GM18867 (cell line): ENCODE measurements at regions not wholly inside any gene's neighbourhood (a gene's known extent, or its start where the extent isn't known, plus 50 kb on each side); places are given as distances from the start of the nearest gene placed in this dataset.
"Not testable (repeated sequence)": the region's sequence is repeated elsewhere in the genome, so short reads cannot be mapped to it uniquely, and the experiment has no call there.

Experiments used
- ATAC-seq: cut with Tn5 transposase; IDR thresholded peaks from one replicate; pipeline ENCODE4 v1.9.1; 2021; ENCODE audit warnings: mild to moderate bottlenecking, moderate library complexity; ENCODE audit not compliant: unreplicated experiment

DNA sequence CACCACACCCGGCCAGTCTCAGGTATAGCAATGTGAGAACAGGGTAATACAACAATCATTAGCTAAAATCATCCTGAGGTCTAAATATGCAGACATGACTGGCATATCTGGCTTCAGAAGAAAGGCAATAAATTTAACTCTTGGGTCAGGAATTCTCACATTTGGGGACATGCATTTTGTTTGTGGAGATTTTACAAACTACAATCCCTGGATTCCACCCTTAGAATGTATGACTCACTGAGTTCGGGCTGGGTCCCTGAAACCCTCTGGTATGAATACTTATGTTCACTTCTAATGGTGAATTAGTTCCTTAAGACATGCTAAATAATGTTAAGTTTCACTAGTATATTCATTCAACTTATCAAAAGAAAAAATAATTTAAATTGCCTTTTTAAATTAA, 98.9 kb upstream of the HMGA2 start:
- no peak for ATAC-seq

- ATAC-seq: no peak
These were observed 95.8 kb upstream of the HMGA2 start for GRCh38 chr12:65728455-65728847.

DNA sequence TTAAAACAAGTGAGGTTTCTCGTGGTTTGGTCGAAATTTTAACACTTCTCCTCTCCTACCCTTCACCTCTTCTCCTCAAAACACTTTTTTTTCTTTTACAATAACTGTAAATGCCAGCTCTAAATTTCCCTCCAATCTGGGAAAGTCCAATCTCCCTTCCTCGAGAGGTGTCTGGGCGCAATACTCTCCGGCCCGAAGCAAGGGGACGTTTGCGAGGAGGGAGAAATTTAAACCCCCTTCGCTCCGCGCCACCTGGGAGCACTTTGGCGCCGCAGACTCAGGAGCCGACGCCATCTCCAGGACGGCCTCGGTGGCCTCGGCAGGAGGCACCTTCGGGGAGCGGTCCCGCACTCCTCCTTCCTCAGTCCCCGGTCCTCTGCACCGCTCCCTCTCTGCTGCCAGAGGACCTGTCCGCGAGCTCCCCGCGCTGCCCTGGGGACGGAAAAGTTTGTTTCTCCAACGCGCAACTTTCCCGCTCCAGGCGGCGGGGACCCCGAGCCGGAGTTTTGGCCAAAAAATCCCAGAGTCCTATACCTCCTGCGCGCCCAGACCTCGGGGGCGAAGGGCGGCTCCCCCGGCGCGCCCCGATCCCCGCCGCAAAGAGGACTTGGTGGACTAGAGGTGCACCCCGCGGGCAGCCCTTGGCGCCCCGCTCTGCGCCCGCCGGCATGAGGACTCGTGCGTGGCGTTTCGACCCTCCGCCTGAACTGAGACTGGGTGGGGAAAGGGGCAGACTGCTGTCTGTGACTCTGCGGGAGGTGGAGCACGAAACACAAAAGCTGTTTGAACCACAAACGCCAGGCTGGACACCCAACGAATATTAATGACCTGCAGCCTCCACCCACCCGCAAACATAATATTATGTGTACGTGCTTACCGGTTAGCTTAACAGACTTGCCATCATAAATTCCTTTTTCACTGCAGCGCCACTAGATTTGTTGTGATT, 95.2 kb upstream of the HMGA2 start:
- no peak for ATAC-seq

DNA sequence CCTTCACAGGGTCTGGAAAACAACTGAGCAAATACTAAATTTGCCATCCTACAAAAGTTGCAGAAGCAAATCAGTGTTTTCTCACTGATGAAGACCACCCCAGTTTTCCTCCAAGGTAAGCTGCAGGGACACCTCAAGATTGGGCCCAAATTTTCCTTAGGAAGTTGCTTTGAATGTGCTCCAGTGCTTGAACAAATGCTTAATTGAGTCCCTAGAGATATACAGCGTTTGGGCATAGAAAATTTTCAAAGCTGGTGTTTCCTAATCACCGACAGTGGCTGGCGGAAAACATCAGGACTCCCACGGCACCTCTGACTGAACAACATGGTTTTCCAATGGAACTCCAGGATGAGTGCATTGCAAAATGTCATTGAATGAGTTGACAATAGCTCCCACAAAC, 92.5 kb upstream of the HMGA2 start:
- ATAC-seq: no peak

DNA sequence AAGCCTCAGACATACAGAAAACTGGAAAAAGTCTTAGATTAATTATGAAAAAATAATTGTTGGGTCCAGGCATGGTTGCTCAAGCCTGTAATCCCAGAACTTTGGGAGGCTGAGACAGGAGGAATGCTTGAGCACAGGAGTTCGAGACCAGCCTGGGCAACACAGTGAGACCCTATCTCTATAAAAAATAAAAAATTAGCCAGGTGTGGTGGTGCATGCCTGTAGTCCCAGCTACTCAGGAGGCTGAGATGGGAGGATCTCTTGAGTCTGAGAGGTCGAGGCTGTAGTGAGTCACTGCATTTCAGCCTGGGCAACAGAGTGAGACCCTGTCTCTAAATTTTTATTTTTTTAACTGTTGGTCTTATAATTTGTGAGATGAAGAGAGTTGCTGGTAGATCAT, 90.6 kb upstream of the HMGA2 start:
- ATAC-seq: not testable (repeated sequence)

GRCh38 chr12:65734226-65734625, 90.1 kb upstream of the HMGA2 start:
- ATAC-seq: no peak

- no peak for ATAC-seq
These were observed 84.7 kb upstream of the HMGA2 start for GRCh38 chr12:65739606-65740005.

GRCh38 chr12:65740506-65740872, 83.8 kb upstream of the HMGA2 start:
- no peak for ATAC-seq

DNA sequence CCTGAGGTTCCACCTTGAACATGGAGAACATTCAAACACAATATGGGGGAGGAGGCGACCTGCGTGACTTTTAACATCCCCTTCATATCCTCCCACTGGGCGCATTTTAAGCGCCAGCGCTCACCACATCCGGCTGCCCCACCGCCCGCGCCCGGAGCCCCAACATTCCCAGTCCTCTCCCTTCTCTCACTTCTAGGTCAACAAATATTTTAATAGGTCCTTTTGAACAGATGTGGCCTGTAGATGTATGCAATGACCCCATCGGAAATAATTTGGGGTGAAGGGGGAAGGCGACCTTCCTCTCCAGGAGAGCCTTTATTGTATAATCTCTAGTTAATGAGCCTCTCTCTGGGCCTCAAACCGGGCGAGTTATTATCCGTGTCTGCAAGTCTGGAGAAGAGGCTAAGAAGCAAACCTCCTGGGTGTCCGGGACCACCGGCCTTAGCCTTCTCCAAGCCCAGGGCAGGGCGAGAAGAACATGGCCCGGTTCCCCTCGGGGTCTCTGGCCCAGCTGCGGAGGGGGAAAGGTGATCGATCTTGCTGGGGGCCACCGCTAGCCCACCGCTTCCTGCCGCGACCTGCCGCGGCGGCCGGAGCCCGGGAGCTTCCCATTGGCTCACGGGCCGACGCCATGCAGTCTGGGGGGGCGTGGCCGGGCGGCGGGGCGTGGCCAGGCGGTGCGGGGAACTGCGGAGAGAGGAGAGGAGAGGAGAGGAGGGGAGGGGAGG, 83.2 kb upstream of the HMGA2 start:
- peak; percentile 72 for ATAC-seq

- peak; percentile 19 for ATAC-seq
These were observed 82.6 kb upstream of the HMGA2 start for GRCh38 chr12:65741656-65742017.

DNA sequence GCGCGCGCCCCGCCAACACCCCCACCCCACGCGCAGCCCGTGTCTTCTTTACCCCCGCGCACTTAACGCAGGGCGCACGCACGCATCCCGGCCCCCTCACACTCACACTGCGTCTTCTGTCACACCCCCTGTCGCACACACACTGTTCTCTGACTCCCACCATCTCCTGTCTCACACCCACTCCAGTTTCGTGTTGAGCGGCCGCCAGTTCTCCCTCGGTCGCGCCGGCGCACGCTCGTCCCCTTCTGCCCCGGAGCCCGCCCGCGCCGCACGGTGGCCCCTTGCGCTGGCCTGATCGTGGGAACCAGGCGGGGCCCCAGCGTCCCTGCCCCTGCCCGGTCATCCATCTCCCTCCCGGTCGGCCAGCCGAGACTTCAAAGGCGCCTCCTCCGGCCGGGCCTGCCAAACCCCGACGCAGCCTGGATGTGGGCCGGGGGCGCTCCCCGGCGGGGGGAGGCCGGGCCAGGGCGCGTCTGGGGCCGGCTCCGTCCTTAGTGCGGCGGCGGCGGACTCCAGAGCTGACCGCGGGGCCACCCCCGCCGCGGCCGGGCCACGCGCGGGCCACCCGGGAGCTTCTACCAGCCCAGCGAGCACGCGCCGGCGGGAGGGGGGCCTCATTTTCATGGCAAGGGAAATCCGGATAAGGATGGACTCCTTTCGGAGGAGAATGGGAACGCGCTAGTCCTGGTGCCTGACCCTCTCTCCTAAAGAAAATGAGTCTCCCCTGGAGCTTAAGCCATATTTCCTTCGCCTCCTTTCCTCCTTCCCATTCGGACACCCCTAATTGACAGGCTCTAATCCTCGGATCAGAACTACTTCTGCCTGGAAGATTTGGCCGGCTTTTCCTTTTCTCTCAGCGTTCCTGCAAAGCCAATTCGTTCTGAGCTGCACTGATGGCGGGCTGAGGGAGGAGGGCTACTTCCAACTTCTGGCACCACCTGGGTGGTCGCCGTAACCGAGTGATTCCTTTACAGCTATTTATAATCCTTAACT, 82.0 kb upstream of the HMGA2 start:
- peak; percentile 32 for ATAC-seq

DNA sequence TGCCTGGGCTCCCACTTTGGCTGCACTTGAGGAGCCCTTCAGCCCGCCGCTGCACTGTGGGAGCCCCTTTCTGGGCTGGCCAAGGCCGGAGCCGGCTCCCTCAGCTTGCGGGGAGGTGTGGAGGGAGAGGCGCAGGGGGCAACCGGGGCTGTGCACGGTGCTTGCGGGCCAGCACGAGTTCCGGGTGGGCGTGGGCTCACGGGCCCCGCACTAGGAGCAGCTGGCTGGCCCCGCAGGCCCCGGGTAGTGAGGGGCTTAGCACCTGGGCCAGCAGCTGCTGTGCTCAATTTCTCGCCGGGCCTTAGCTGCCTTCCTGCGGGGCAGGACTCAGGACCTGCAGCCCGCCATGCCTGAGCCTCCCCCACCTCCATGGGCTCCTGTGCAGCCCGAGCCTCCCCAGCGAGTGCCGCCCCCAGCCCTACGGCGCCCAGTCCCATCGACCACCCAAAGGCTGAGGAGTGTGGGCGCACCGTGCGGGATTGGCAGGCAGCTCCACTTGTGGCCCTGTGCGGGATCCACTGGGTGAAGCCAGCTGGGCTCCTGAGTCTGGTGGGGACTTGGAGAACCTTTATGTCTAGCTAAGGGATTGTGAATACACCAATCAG, 79.9 kb upstream of the HMGA2 start:
- ATAC-seq: not testable (repeated sequence)

- ATAC-seq: no peak
These were observed 76.9 kb upstream of the HMGA2 start for GRCh38 chr12:65747338-65747737.

- ATAC-seq: no peak
These were observed 76.0 kb upstream of the HMGA2 start for GRCh38 chr12:65748332-65748731.

- ATAC-seq: no peak
These were observed 70.0 kb upstream of the HMGA2 start for GRCh38 chr12:65754290-65754689.

GRCh38 chr12:65754744-65755595, 69.3 kb upstream of the HMGA2 start:
- ATAC-seq: no peak

- no peak for ATAC-seq
These were observed 68.7 kb upstream of the HMGA2 start for GRCh38 chr12:65755596-65755978.

GRCh38 chr12:65756267-65756666, 68.0 kb upstream of the HMGA2 start:
- ATAC-seq: no peak

GRCh38 chr12:65756956-65757511, 67.2 kb upstream of the HMGA2 start:
- peak; percentile 94 for ATAC-seq
